ENCODE measurements at regions not wholly inside any gene's neighbourhood (a gene's known extent, or its start where the extent isn't known, plus 50 kb on each side); places are given as distances from the start of the nearest gene placed in this dataset.

DNA sequence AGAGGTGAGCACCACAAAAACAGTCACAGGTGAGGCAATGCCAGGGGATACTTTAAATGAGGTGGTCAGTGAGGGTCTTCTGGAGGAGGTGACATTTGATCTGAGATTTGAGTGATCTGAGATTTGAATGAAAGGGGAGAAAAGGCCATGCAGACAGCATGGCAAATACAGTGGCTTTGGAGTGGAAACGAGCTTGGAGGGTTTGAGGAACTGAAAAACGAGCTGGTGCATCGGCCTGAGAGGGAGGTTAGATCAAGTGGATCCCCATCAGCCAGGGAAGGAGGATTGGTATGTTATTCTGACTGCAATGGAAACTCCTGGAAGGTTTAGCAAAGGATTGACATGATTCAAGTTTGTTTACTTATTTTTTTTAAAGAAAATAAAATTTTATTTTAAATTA lies 245.1 kb downstream of the KCNS3 start:
- TF ChIP-seq, protein P1, sequence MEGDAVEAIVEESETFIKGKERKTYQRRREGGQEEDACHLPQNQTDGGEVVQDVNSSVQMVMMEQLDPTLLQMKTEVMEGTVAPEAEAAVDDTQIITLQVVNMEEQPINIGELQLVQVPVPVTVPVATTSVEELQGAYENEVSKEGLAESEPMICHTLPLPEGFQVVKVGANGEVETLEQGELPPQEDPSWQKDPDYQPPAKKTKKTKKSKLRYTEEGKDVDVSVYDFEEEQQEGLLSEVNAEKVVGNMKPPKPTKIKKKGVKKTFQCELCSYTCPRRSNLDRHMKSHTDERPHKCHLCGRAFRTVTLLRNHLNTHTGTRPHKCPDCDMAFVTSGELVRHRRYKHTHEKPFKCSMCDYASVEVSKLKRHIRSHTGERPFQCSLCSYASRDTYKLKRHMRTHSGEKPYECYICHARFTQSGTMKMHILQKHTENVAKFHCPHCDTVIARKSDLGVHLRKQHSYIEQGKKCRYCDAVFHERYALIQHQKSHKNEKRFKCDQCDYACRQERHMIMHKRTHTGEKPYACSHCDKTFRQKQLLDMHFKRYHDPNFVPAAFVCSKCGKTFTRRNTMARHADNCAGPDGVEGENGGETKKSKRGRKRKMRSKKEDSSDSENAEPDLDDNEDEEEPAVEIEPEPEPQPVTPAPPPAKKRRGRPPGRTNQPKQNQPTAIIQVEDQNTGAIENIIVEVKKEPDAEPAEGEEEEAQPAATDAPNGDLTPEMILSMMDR (IDR thresholded peaks at IDR 0.05) = no peak
- no peak for TF ChIP-seq POLR2A (IDR thresholded peaks at IDR 0.05)
